ENCODE measurements at regions not wholly inside any gene's neighbourhood (a gene's known extent, or its start where the extent isn't known, plus 50 kb on each side); places are given as distances from the start of the nearest gene placed in this dataset.

DNA sequence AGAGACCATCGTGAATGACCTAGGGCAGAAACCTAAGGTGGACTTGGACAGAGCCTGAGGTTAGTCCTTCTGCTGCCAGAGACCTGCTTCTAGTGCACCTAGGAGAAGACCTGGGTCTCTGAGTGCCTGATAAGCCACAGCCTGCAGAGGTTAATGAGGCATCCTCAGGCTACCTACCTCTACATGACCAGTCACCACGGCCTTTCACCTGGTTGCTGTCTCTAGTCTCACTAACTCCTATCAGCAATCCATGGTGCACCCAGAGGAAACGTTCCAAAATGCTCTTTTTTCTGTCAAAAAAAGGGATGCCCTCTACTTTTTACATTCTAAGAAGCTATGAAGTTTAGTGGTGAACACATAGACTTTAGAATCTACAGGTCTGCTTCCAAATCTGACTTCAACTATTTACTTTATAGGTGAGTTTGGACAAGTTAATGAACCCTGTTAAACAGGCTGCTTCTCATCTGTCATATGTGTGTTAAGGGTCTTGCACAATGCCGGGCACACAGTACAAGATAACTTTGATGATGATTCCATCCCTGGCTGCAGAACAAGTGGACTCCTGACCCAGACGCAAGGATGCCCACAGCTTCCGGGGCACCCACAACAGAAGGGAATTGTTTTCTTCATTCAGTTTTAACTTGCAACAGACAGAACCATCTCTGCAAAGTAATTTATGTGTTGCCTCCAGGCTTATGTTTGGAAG lies 469.9 kb upstream of the CDH5 start:
- WGBS (ENCODE audit: insufficient coverage) = 80% methylated on average over 2 of the region's 6 CpGs
- DNase-seq (no peak), ATAC-seq (replicated peaks in 1 of 4) (no peak)
- POLR2A ChIA-PET = no interaction called here
- H3K27me3 ChIP-seq (replicated peaks in 1 of 2; ENCODE audit: control insufficient read depth in 2 of 2, extremely low read depth in 1 of 2, insufficient read depth in 2 of 2, low read length in 1 of 2) = no peaks in the 10 kb centered on the region
- no peaks in the 10 kb centered on the region for H3K4me1 ChIP-seq (ENCODE audit: control insufficient read depth in 1 of 2, extremely low read depth in 1 of 2, insufficient read depth in 2 of 2, low read length in 2 of 2)
- no peaks in the 10 kb centered on the region for H3K27me3 Mint-ChIP-seq
- CTCF ChIA-PET = no interaction called here
- no peaks in the 10 kb centered on the region for H3K36me3 Mint-ChIP-seq
- no peaks in the 10 kb centered on the region for H3K9me3 ChIP-seq
- no peaks in the 10 kb centered on the region for H3K4me1 Mint-ChIP-seq
- H3K27ac Mint-ChIP-seq = no peak overlapping the region
- H3K9me3 Mint-ChIP-seq = peaks cover 2 to 13% (median 3%) of the 10 kb centered on the region in 3 donors
- no peak overlapping the region for H3K4me3 ChIP-seq (ENCODE audit: control insufficient read depth in 1 of 2, extremely low read depth in 1 of 2, low read length in 1 of 2)
- H3K27ac ChIP-seq (ENCODE audit: low read length) = no peak overlapping the region
- H3K4me3 Mint-ChIP-seq = no peak overlapping the region
- H3K36me3 ChIP-seq (ENCODE audit: control insufficient read depth in 2 of 2, extremely low read depth in 1 of 2, insufficient read depth in 1 of 2, low read length in 1 of 2) = no peaks in the 10 kb centered on the region

DNA sequence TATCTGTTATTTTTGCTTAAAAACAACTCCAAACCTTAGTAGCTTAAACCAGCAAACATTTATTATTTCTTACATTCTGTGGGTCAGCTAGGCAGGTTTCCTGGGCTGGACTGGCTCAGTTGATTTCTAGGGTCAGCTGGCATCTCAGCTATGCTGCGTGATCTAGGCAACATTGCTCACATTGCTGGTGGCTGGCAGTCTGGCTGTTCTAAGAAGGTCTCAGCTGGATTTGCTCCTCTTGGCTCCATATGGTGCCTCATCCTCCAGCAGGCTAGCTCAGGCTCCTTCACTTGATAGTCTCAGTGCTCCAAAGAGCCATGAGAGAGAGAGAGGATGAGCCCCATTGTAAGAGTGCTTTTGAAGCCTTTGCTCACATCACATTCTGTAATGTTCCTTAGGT lies 470.6 kb upstream of the CDH5 start:
- Mint-ChIP-seq H3K4me3 (no peak overlapping the region), H3K27ac (no peak overlapping the region), H3K4me1 (no peaks in the 10 kb centered on the region), H3K36me3 (no peaks in the 10 kb centered on the region), H3K27me3 (no peaks in the 10 kb centered on the region), H3K9me3 (peaks cover 2 to 10% (median 3%) of the 10 kb centered on the region in 3 donors)
- ChIA-PET POLR2A (no interaction called here), CTCF (no interaction called here)
- Histone ChIP-seq H3K36me3 (ENCODE audit: control insufficient read depth in 2 of 2, extremely low read depth in 1 of 2, insufficient read depth in 1 of 2, low read length in 1 of 2) (no peaks in the 10 kb centered on the region), H3K27me3 (replicated peaks in 1 of 2; ENCODE audit: control insufficient read depth in 2 of 2, extremely low read depth in 1 of 2, insufficient read depth in 2 of 2, low read length in 1 of 2) (no peaks in the 10 kb centered on the region), H3K4me1 (ENCODE audit: control insufficient read depth in 1 of 2, extremely low read depth in 1 of 2, insufficient read depth in 2 of 2, low read length in 2 of 2) (no peaks in the 10 kb centered on the region), H3K27ac (ENCODE audit: low read length) (no peak overlapping the region), H3K9me3 (no peaks in the 10 kb centered on the region), H3K4me3 (ENCODE audit: control insufficient read depth in 1 of 2, extremely low read depth in 1 of 2, low read length in 1 of 2) (no peak overlapping the region)
- DNase-seq = no peak
- no peak for ATAC-seq (replicated peaks in 1 of 4)
- 100% methylated on average over 1 of the region's 1 CpG for WGBS (ENCODE audit: insufficient coverage)

DNA sequence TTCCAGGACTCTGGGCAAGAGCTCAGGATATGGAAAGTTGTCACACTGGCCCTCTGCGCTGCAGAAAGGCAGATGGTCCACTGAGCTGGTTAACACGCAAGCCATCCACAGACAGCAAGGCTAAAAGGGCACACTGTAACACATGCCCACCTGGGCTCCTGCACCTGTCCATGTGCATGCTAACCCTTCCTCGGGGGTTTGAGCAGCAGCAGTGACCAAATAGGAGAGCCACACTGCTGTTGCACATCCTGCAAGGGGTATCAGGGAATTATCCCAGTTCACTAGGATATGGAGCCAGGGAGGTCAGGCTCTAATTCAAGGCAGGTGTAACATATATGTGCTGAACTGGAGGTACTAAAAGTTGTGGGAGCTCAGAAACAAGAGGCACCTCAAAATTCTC lies 471.0 kb upstream of the CDH5 start:
- CTCF ChIA-PET = no interaction called here
- peaks cover 2 to 10% (median 3%) of the 10 kb centered on the region in 3 donors for H3K9me3 Mint-ChIP-seq
- Histone ChIP-seq H3K27ac (ENCODE audit: low read length) (no peak overlapping the region), H3K27me3 (replicated peaks in 1 of 2; ENCODE audit: control insufficient read depth in 2 of 2, extremely low read depth in 1 of 2, insufficient read depth in 2 of 2, low read length in 1 of 2) (no peaks in the 10 kb centered on the region), H3K4me1 (ENCODE audit: control insufficient read depth in 1 of 2, extremely low read depth in 1 of 2, insufficient read depth in 2 of 2, low read length in 2 of 2) (no peaks in the 10 kb centered on the region), H3K4me3 (ENCODE audit: control insufficient read depth in 1 of 2, extremely low read depth in 1 of 2, low read length in 1 of 2) (no peak overlapping the region), H3K9me3 (no peaks in the 10 kb centered on the region), H3K36me3 (ENCODE audit: control insufficient read depth in 2 of 2, extremely low read depth in 1 of 2, insufficient read depth in 1 of 2, low read length in 1 of 2) (no peaks in the 10 kb centered on the region)
- no peak for ATAC-seq (replicated peaks in 1 of 4)
- no peaks in the 10 kb centered on the region for H3K27me3 Mint-ChIP-seq
- POLR2A ChIA-PET = no interaction called here
- 81% methylated on average over 3 of the region's 3 CpGs for WGBS (ENCODE audit: insufficient coverage)
- no peak overlapping the region for H3K27ac Mint-ChIP-seq
- no peaks in the 10 kb centered on the region for H3K4me1 Mint-ChIP-seq
- no peaks in the 10 kb centered on the region for H3K36me3 Mint-ChIP-seq
- no peak for DNase-seq
- H3K4me3 Mint-ChIP-seq = no peak overlapping the region

DNA sequence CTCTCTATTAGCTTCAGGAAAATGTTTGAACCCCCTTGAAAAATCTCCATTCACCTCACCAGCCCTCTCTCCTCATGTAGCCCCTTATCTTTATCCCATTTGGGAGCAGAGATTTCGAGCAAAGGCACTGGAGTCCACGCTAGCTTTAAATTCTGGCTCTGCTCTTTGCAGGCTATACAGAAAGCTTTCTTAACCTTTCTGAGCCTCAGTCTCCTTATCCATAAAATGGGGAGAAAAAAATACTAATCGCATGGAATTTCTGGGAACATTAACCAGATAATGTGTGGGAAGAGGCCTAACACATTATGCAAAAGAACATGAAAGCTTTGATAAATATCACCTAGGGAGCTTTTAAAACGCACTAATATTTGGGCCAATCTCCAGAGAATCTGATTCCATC lies 476.3 kb upstream of the CDH5 start:
- no peak for ATAC-seq (replicated peaks in 1 of 4)
- no peak for DNase-seq
- H3K36me3 Mint-ChIP-seq = no peaks in the 10 kb centered on the region
- no peaks in the 10 kb centered on the region for H3K4me1 Mint-ChIP-seq
- H3K4me3 ChIP-seq (ENCODE audit: control insufficient read depth in 1 of 2, extremely low read depth in 1 of 2, low read length in 1 of 2) = no peak overlapping the region
- WGBS (ENCODE audit: insufficient coverage) = 88% methylated on average over 2 of the region's 4 CpGs
- CTCF ChIA-PET = no interaction called here
- no peak overlapping the region for H3K4me3 Mint-ChIP-seq
- H3K27ac Mint-ChIP-seq = no peak overlapping the region
- no peaks in the 10 kb centered on the region for H3K9me3 ChIP-seq
- no peaks in the 10 kb centered on the region for H3K27me3 ChIP-seq (replicated peaks in 1 of 2; ENCODE audit: control insufficient read depth in 2 of 2, extremely low read depth in 1 of 2, insufficient read depth in 2 of 2, low read length in 1 of 2)
- no peak overlapping the region for H3K27ac ChIP-seq (ENCODE audit: low read length)
- no peaks in the 10 kb centered on the region for H3K36me3 ChIP-seq (ENCODE audit: control insufficient read depth in 2 of 2, extremely low read depth in 1 of 2, insufficient read depth in 1 of 2, low read length in 1 of 2)
- H3K9me3 Mint-ChIP-seq = peaks cover 2 to 3% (median 3%) of the 10 kb centered on the region in 3 donors
- POLR2A ChIA-PET = no interaction called here
- H3K27me3 Mint-ChIP-seq = peaks cover 0 to 5% of the 10 kb centered on the region in 2 donors
- H3K4me1 ChIP-seq (ENCODE audit: control insufficient read depth in 1 of 2, extremely low read depth in 1 of 2, insufficient read depth in 2 of 2, low read length in 2 of 2) = no peaks in the 10 kb centered on the region

DNA sequence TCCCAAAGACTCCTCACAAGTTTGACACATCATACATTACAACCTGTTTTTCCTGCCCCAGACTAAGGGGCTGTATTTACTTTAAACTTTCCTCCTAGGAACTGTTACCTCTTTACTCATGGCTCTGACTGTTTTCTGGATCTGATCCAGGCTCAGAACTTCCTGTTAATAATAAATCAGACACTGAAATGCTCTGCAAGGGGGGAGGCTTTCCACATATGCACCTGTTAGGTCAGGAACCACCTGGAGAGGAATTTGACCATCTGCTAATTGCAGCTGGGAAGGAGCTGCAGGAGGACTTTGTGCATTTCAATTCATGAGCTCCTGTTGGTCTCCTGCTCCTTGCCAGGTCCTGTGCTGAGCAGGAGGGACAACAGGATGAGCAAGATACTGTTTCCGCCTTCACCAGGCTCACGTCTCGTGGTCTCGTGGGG lies 476.9 kb upstream of the CDH5 start:
- ChIA-PET CTCF (no interaction called here), POLR2A (no interaction called here)
- peaks cover 0 to 5% of the 10 kb centered on the region in 2 donors for H3K27me3 Mint-ChIP-seq
- H3K4me1 Mint-ChIP-seq = no peaks in the 10 kb centered on the region
- no peak overlapping the region for H3K27ac Mint-ChIP-seq
- Histone ChIP-seq H3K4me1 (ENCODE audit: control insufficient read depth in 1 of 2, extremely low read depth in 1 of 2, insufficient read depth in 2 of 2, low read length in 2 of 2) (no peaks in the 10 kb centered on the region), H3K36me3 (ENCODE audit: control insufficient read depth in 2 of 2, extremely low read depth in 1 of 2, insufficient read depth in 1 of 2, low read length in 1 of 2) (no peaks in the 10 kb centered on the region), H3K4me3 (ENCODE audit: control insufficient read depth in 1 of 2, extremely low read depth in 1 of 2, low read length in 1 of 2) (no peak overlapping the region), H3K27me3 (replicated peaks in 1 of 2; ENCODE audit: control insufficient read depth in 2 of 2, extremely low read depth in 1 of 2, insufficient read depth in 2 of 2, low read length in 1 of 2) (no peaks in the 10 kb centered on the region), H3K27ac (ENCODE audit: low read length) (no peak overlapping the region), H3K9me3 (no peaks in the 10 kb centered on the region)
- no peak for ATAC-seq (replicated peaks in 1 of 4)
- DNase-seq = no peak
- H3K36me3 Mint-ChIP-seq = no peaks in the 10 kb centered on the region
- WGBS (ENCODE audit: insufficient coverage) = 35% methylated on average over 4 of the region's 4 CpGs
- H3K9me3 Mint-ChIP-seq = peaks cover 2 to 3% (median 3%) of the 10 kb centered on the region in 3 donors
- no peak overlapping the region for H3K4me3 Mint-ChIP-seq

DNA sequence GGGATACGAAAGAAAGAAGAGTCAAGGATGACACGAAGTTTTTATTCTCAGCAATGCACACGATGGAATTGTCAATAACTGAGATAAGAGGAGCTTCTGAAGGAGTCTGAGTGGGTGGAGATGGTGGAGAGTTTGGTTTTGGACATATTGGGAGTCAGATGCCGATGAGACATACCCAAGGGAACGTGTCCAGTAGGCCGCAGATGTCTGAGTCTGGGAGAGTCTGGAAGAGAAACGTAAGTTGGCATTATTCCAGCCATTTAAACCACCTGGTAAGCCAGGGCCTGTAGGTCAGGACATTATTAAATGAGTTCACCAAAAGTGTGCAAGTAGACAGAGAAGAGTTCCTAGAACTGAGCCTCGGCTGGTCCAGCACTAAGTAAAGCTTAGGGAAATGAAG lies 478.3 kb upstream of the CDH5 start:
- DNase-seq (no peak), ATAC-seq (replicated peaks in 1 of 4) (no peak)
- no peaks in the 10 kb centered on the region for H3K27me3 ChIP-seq (replicated peaks in 1 of 2; ENCODE audit: control insufficient read depth in 2 of 2, extremely low read depth in 1 of 2, insufficient read depth in 2 of 2, low read length in 1 of 2)
- H3K4me1 ChIP-seq (ENCODE audit: control insufficient read depth in 1 of 2, extremely low read depth in 1 of 2, insufficient read depth in 2 of 2, low read length in 2 of 2) = no peaks in the 10 kb centered on the region
- ChIA-PET POLR2A (no interaction called here), CTCF (no interaction called here)
- H3K4me3 ChIP-seq (ENCODE audit: control insufficient read depth in 1 of 2, extremely low read depth in 1 of 2, low read length in 1 of 2) = no peak overlapping the region
- H3K4me3 Mint-ChIP-seq = no peak overlapping the region
- H3K36me3 ChIP-seq (ENCODE audit: control insufficient read depth in 2 of 2, extremely low read depth in 1 of 2, insufficient read depth in 1 of 2, low read length in 1 of 2) = no peaks in the 10 kb centered on the region
- H3K27ac Mint-ChIP-seq = no peak overlapping the region
- no peaks in the 10 kb centered on the region for H3K9me3 ChIP-seq
- H3K9me3 Mint-ChIP-seq = peaks cover 2 to 3% (median 3%) of the 10 kb centered on the region in 3 donors
- no peaks in the 10 kb centered on the region for H3K4me1 Mint-ChIP-seq
- no peak overlapping the region for H3K27ac ChIP-seq (ENCODE audit: low read length)
- H3K36me3 Mint-ChIP-seq = no peaks in the 10 kb centered on the region
- WGBS (ENCODE audit: insufficient coverage) = 88% methylated on average over 4 of the region's 8 CpGs
- H3K27me3 Mint-ChIP-seq = peaks cover 0 to 5% of the 10 kb centered on the region in 2 donors

DNA sequence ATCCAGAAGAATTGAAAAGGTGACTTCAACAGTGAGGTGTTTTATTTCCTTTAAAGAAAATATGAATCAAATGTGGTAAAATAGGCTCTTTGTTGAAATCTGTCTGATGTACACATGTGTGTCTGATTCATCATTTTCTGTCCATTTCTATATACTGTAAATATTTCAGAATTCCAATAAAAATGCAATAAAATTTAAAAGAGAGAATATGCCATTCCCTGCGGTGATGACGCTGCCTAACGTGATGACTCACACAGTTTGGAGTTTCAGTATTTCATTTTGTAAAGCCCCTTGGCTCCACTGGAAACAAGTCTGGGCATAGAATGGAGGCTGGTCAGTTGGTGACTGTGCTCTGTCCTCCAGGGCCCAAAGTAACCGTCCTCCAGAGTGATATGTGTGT lies 482.5 kb upstream of the CDH5 start:
- no peak overlapping the region for H3K4me3 Mint-ChIP-seq
- H3K27me3 Mint-ChIP-seq = peaks cover 0 to 5% of the 10 kb centered on the region in 2 donors
- ATAC-seq (replicated peaks in 1 of 4) (no peak), DNase-seq (no peak)
- H3K4me3 ChIP-seq (ENCODE audit: control insufficient read depth in 1 of 2, extremely low read depth in 1 of 2, low read length in 1 of 2) = no peak overlapping the region
- POLR2A ChIA-PET = no interaction called here
- H3K4me1 ChIP-seq (ENCODE audit: control insufficient read depth in 1 of 2, extremely low read depth in 1 of 2, insufficient read depth in 2 of 2, low read length in 2 of 2) = no peaks in the 10 kb centered on the region
- CTCF ChIA-PET = no interaction called here
- H3K36me3 Mint-ChIP-seq = no peaks in the 10 kb centered on the region
- no peaks in the 10 kb centered on the region for H3K36me3 ChIP-seq (ENCODE audit: control insufficient read depth in 2 of 2, extremely low read depth in 1 of 2, insufficient read depth in 1 of 2, low read length in 1 of 2)
- H3K9me3 ChIP-seq = no peaks in the 10 kb centered on the region
- no peak overlapping the region for H3K27ac ChIP-seq (ENCODE audit: low read length)
- H3K9me3 Mint-ChIP-seq = peaks cover 0 to 6% (median 0%) of the 10 kb centered on the region in 3 donors
- 81% methylated on average over 3 of the region's 4 CpGs for WGBS (ENCODE audit: insufficient coverage)
- no peaks in the 10 kb centered on the region for H3K4me1 Mint-ChIP-seq
- H3K27ac Mint-ChIP-seq = no peak overlapping the region
- H3K27me3 ChIP-seq (replicated peaks in 1 of 2; ENCODE audit: control insufficient read depth in 2 of 2, extremely low read depth in 1 of 2, insufficient read depth in 2 of 2, low read length in 1 of 2) = no peaks in the 10 kb centered on the region

Data from T-cell (primary cell).